ENCODE measurements at regions not wholly inside any gene's neighbourhood (a gene's known extent, or its start where the extent isn't known, plus 50 kb on each side); places are given as distances from the start of the nearest gene placed in this dataset.

DNA sequence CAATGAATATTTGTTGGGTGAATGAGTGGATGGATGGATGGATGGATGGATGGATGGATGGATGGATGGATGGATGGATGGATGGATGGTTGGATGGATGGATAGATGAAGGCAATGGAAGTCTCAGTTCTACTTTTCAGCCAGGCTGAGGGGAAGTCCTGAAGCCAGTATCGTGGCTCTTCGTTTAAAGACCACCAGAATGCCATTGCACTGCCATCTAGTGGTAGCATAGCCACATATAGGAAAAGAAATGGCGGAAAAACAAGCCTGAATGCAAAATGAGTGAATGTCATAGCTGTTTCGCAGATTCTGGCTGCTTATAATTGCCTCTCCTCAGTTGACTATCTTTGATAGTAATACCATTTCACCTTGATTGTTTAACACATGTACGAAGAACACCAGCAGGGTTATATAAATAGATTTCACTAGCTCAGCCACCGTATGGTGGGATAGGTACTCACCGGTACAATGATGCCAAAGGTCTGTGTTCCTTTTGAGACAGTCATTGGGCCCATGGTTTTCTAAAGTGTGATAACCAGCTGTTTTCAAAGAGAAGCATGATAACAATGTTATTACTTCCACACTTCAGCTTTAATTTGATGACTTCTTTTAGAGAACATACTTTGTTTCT is 62.3 kb upstream of the GREB1L start:
- TF ChIP-seq CTCF (IDR thresholded peaks at IDR 0.05) (peak; percentile 77), EZH2 (IDR thresholded peaks at IDR 0.05; ENCODE audit: borderline replicate concordance, insufficient read depth, low read depth, low read length, poor library complexity, severe bottlenecking) (no peak)

All from B cell (primary cell).